A549 (cell line): ENCODE measurements at regions not wholly inside any gene's neighbourhood (a gene's known extent, or its start where the extent isn't known, plus 50 kb on each side); places are given as distances from the start of the nearest gene placed in this dataset.

Experiments used
- ATAC-seq, 2 experiments: fragments of 200-7000 bp in 1 of 2; fragments of >200 bp in 1 of 2; cut with Nextera tagmentation in 1 of 2; cut with Tn5 transposase in 1 of 2; 3 replicates each; pipeline versions ENCODE4 v1.8.0 to v1.9.1; 2018 to 2020; ENCODE audit warnings: mild to moderate bottlenecking in 1 of 2, moderate library complexity in 1 of 2
- CTCF ChIA-PET: fragments of 300-600 bp; sonication (Branson Sonifier 250); formaldehyde crosslinking; extraction: SDS; loops from one replicate; lab custom pipeline; 2021; ENCODE audit warnings: antibody characterized with exemption, inconsistent platforms; lab: Yijun Ruan, JAX
- POLR2A ChIA-PET: fragments of 350-600 bp; formaldehyde crosslinking; extraction: SDS; loops from one replicate; lab custom pipeline; 2021; ENCODE audit warnings: antibody characterized with exemption, inconsistent platforms; lab: Yijun Ruan, JAX
- DNase-seq, 2 experiments: peaks; one replicate each; pipeline versions ENCODE4 v3.0.0 to v3.0.0-alpha.2; 2011 to 2016; ENCODE audit warnings: low read depth in 1 of 2, low spot score in 1 of 2
- FAIRE-seq: peaks from 2 replicates; lab custom pipeline; 2011; peaks lifted over from hg19 to GRCh38; lab: Jason Lieb, UNC
- H3K27ac ChIP-seq, 2 experiments: fragments of >200 bp; sonication (Bioruptor Twin); formaldehyde crosslinking; 3 replicates each; pipeline ENCODE4 v1.5.1; 2016 to 2017
- H3K4me1 ChIP-seq: fragments of >200 bp; sonication (Bioruptor Twin); formaldehyde crosslinking; 3 replicates; pipeline ENCODE4 v1.6.1; 2016
- H3K4me2 ChIP-seq: fragments of >200 bp; sonication (Bioruptor Twin); formaldehyde crosslinking; 3 replicates; pipeline ENCODE4 v1.6.1; 2016
- H3K4me3 ChIP-seq: fragments of >200 bp; sonication (Bioruptor Twin); formaldehyde crosslinking; 3 replicates; pipeline ENCODE4 v1.5.1; 2016
- H3K9me3 ChIP-seq: fragments of >200 bp; sonication (Bioruptor Twin); formaldehyde crosslinking; 3 replicates; pipeline ENCODE4 v1.6.1; 2016
- CBX2 ChIP-seq: fragments of 200-600 bp; sonication (generic); IDR thresholded peaks from 2 replicates; pipeline ENCODE4 v1.6.1; 2016; ENCODE audit warnings: low read depth, mild to moderate bottlenecking, borderline replicate concordance
- CEBPB ChIP-seq, 2 experiments: fragments of >200 bp in 1 of 2; sonication (Bioruptor Twin) in 1 of 2; formaldehyde crosslinking in 1 of 2; IDR thresholded peaks; 2 replicates each; pipeline ENCODE4 v1.6.1; 2012 to 2016
- CHD4 ChIP-seq: fragments of 200-600 bp; sonication (generic); IDR thresholded peaks from 2 replicates; pipeline ENCODE4 v1.6.1; 2016; ENCODE audit warnings: antibody characterized with exemption, mild to moderate bottlenecking, borderline replicate concordance
- HDAC2 ChIP-seq: fragments of 200-600 bp; sonication (generic); IDR thresholded peaks from 2 replicates; pipeline ENCODE4 v1.6.1; 2016
- HEYL ChIP-seq: fragments of 250-450 bp; sonication (Bioruptor Pico); IDR thresholded peaks from 2 replicates; pipeline ENCODE4 v1.8.0; 2021; ENCODE audit warnings: mild to moderate bottlenecking, moderate library complexity
- HMGXB4 ChIP-seq: fragments of 250-450 bp; sonication (Bioruptor Pico); IDR thresholded peaks from 2 replicates; pipeline ENCODE4 v1.5.0; 2021; ENCODE audit warnings: mild to moderate bottlenecking, moderate library complexity, borderline replicate concordance
- HOXB5 ChIP-seq: fragments of 250-450 bp; sonication (Bioruptor Pico); IDR thresholded peaks from 2 replicates; pipeline ENCODE4 v1.5.0; 2020; ENCODE audit warnings: mild to moderate bottlenecking, moderate library complexity
- JUN ChIP-seq, 2 experiments: fragments of >200 bp; sonication (Bioruptor Twin); formaldehyde crosslinking; IDR thresholded peaks; 2 replicates in 1 of 2; 3 replicates in 1 of 2; pipeline ENCODE4 v1.6.1; 2016 to 2017
- JUNB ChIP-seq: fragments of >200 bp; sonication (Bioruptor Twin); formaldehyde crosslinking; IDR thresholded peaks from 2 replicates; pipeline ENCODE4 v1.6.1; 2016
- MAX ChIP-seq: IDR thresholded peaks from 2 replicates; pipeline ENCODE4 v1.6.1; 2012
- NFE2L2 ChIP-seq: fragments of 150-350 bp; conservative IDR thresholded peaks from 2 replicates; pipeline ENCODE4 v1.6.1; 2014; ENCODE audit warnings: low read length
- NPAS2 ChIP-seq: fragments of 250-450 bp; sonication (Bioruptor Pico); IDR thresholded peaks from 2 replicates; pipeline ENCODE4 v1.8.0; 2022; ENCODE audit warnings: mild to moderate bottlenecking, moderate library complexity, borderline replicate concordance
- RAD21 ChIP-seq, 2 experiments: fragments of >200 bp in 1 of 2; sonication (Bioruptor Twin) in 1 of 2; formaldehyde crosslinking in 1 of 2; IDR thresholded peaks in 1 of 2; conservative IDR thresholded peaks in 1 of 2; 2 replicates in 1 of 2; 3 replicates in 1 of 2; pipeline ENCODE4 v1.6.1; 2012 to 2018; ENCODE audit warnings: inconsistent platforms in 1 of 2
- RCOR1 ChIP-seq: fragments of 150-350 bp; IDR thresholded peaks from 2 replicates; pipeline ENCODE4 v1.6.1; 2014; ENCODE audit warnings: antibody characterized with exemption, low read length, low read depth
- REST ChIP-seq: fragments of 200-600 bp; sonication (generic); IDR thresholded peaks from 2 replicates; pipeline ENCODE4 v1.6.1; 2016; ENCODE audit warnings: antibody characterized with exemption, mild to moderate bottlenecking, moderate library complexity
- SREBF2 ChIP-seq: fragments of 450-650 bp; IDR thresholded peaks from 2 replicates; pipeline ENCODE4 v1.6.1; 2014; ENCODE audit warnings: mild to moderate bottlenecking, moderate library complexity
- ZC3H11A ChIP-seq: fragments of 450-650 bp; IDR thresholded peaks from 2 replicates; pipeline ENCODE4 v1.6.1; 2014; ENCODE audit warnings: antibody characterized with exemption, mild to moderate bottlenecking
- ZNF302 ChIP-seq: fragments of 250-450 bp; sonication (Bioruptor Pico); IDR thresholded peaks from 2 replicates; pipeline ENCODE4 v1.9.0; 2021; ENCODE audit warnings: inconsistent platforms, mild to moderate bottlenecking, moderate library complexity
- ZSCAN20 ChIP-seq: fragments of 250-450 bp; sonication (Bioruptor Pico); IDR thresholded peaks from 2 replicates; pipeline ENCODE4 v1.8.0; 2022; ENCODE audit warnings: mild to moderate bottlenecking, moderate library complexity
- TF ChIP-seq, protein P1 (sequence below): fragments of 150-350 bp; IDR thresholded peaks from 2 replicates; pipeline ENCODE4 v1.6.1; 2014; ENCODE audit warnings: low read depth, mild to moderate bottlenecking, low read length

DNA sequence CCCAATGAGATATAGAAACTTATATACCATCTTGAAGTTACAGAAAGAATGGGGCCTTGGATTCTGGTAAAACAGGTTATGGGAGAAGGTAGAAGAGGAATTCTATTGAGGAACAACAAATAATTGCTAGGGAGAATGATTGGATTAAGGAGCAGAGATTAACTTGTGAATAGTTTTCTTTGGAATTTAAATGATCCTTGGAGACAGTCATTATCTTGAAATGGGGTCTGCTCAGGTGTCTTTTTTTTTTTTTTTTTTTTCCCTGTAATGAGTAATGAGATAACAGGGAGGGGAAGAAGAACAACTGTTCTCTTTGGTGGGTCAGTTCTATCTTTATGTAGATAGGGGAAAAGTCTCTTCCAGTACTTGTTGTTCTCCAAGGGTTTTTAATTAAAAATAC is 1406.0 kb downstream of the RPA4 start:
- no peak for DNase-seq

GRCh38 chrX:98294310-98294709 is 1410.6 kb downstream of the RPA4 start:
- FAIRE-seq (no peak), DNase-seq (no peak), ATAC-seq (no peak)
- Histone ChIP-seq H3K4me3 (no peak overlapping the region), H3K4me2 (no peak overlapping the region), H3K9me3 (no peaks in the 10 kb centered on the region), H3K27ac (no peak overlapping the region), H3K4me1 (no peaks in the 10 kb centered on the region)
- TF ChIP-seq HDAC2, result no peak
- TF ChIP-seq HMGXB4 (CRISPR knock-in tag), result no peak
- TF ChIP-seq, protein P1, sequence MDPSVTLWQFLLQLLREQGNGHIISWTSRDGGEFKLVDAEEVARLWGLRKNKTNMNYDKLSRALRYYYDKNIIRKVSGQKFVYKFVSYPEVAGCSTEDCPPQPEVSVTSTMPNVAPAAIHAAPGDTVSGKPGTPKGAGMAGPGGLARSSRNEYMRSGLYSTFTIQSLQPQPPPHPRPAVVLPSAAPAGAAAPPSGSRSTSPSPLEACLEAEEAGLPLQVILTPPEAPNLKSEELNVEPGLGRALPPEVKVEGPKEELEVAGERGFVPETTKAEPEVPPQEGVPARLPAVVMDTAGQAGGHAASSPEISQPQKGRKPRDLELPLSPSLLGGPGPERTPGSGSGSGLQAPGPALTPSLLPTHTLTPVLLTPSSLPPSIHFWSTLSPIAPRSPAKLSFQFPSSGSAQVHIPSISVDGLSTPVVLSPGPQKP, result no peak
- no peak for TF ChIP-seq SREBF2
- TF ChIP-seq JUNB, result no peak
- TF ChIP-seq CHD4, result no peak
- TF ChIP-seq HOXB5 (CRISPR knock-in tag), result no peak
- no peak for TF ChIP-seq MAX
- TF ChIP-seq NFE2L2, result no peak
- TF ChIP-seq ZSCAN20 (CRISPR knock-in tag), result no peak
- no peak for TF ChIP-seq CBX2
- TF ChIP-seq REST, result no peak
- TF ChIP-seq CEBPB (IDR thresholded peaks at IDR 0.05), result no peak
- TF ChIP-seq ZNF302 (CRISPR knock-in tag), result no peak
- TF ChIP-seq HEYL (CRISPR knock-in tag), result no peak
- ChIA-PET POLR2A (no interaction called here), CTCF (no interaction called here)

More for the DNA sequence above, 1406.0 kb downstream of the RPA4 start:
- H3K4me3 ChIP-seq, result no peak overlapping the region
- H3K4me1 ChIP-seq, result no peaks in the 10 kb centered on the region
- H3K4me2 ChIP-seq, result no peak overlapping the region
- FAIRE-seq, result peak; percentile 7
- POLR2A ChIA-PET, result no interaction called here
- ATAC-seq, result no peak
- CTCF ChIA-PET, result no interaction called here
- H3K27ac ChIP-seq, result no peak overlapping the region
- TF ChIP-seq RAD21 (conservative IDR thresholded peaks at IDR 0.05 in 1 of 2, IDR thresholded peaks at IDR 0.05 in 1 of 2), result no peak
- TF ChIP-seq RCOR1, result no peak
- TF ChIP-seq ZC3H11A, result no peak
- no peak for TF ChIP-seq JUN (IDR thresholded peaks at IDR 0.05)
- TF ChIP-seq NPAS2 (CRISPR knock-in tag), result no peak
- H3K9me3 ChIP-seq, result no peaks in the 10 kb centered on the region
